WERI-Rb-1 (cell line): ENCODE measurements at regions not wholly inside any gene's neighbourhood (a gene's known extent, or its start where the extent isn't known, plus 50 kb on each side); places are given as distances from the start of the nearest gene placed in this dataset.
"Not testable (repeated sequence)": the region's sequence is repeated elsewhere in the genome, so short reads cannot be mapped to it uniquely, and the experiment has no call there.

Source experiments
- DNase-seq: peaks from one replicate; pipeline ENCODE4 v3.0.0-alpha.2; 2020
- H3K27ac ChIP-seq: fragments of 250-450 bp; sonication (Bioruptor Pico); 2 replicates; pipeline ENCODE4 v1.5.1; 2020; ENCODE audit warnings: mild to moderate bottlenecking, moderate library complexity
- H3K27me3 ChIP-seq: fragments of 250-450 bp; sonication (Bioruptor Pico); 2 replicates; pipeline ENCODE4 v1.5.1; 2021; ENCODE audit warnings: mild to moderate bottlenecking, low read depth, moderate library complexity; ENCODE audit not compliant: insufficient read depth, severe bottlenecking
- H3K36me3 ChIP-seq: fragments of 250-450 bp; sonication (Bioruptor Pico); 2 replicates; pipeline ENCODE4 v1.5.1; 2020; ENCODE audit warnings: mild to moderate bottlenecking, moderate library complexity
- H3K4me3 ChIP-seq: 2 replicates; pipeline ENCODE4 v1.5.1; 2011; ENCODE audit warnings: low read depth, mild to moderate bottlenecking, control low read depth, low read length
- H3K9me3 ChIP-seq: fragments of 250-450 bp; sonication (Bioruptor Pico); 2 replicates; pipeline ENCODE4 v1.5.1; 2021; ENCODE audit warnings: mild to moderate bottlenecking, moderate library complexity; ENCODE audit not compliant: severe bottlenecking
- TF ChIP-seq, protein P1 (sequence below): IDR thresholded peaks from 2 replicates; pipeline ENCODE4 v1.5.1; 2011; ENCODE audit warnings: low read depth, mild to moderate bottlenecking, control low read depth, inconsistent platforms, low read length

- Histone ChIP-seq H3K27ac (no peak overlapping the region), H3K27me3 (no peaks in the 10 kb centered on the region), H3K36me3 (no peaks in the 10 kb centered on the region), H3K4me3 (no peak overlapping the region), H3K9me3 (peaks cover 2% of the 10 kb centered on the region)
- DNase-seq: no peak
- TF ChIP-seq, protein P1, sequence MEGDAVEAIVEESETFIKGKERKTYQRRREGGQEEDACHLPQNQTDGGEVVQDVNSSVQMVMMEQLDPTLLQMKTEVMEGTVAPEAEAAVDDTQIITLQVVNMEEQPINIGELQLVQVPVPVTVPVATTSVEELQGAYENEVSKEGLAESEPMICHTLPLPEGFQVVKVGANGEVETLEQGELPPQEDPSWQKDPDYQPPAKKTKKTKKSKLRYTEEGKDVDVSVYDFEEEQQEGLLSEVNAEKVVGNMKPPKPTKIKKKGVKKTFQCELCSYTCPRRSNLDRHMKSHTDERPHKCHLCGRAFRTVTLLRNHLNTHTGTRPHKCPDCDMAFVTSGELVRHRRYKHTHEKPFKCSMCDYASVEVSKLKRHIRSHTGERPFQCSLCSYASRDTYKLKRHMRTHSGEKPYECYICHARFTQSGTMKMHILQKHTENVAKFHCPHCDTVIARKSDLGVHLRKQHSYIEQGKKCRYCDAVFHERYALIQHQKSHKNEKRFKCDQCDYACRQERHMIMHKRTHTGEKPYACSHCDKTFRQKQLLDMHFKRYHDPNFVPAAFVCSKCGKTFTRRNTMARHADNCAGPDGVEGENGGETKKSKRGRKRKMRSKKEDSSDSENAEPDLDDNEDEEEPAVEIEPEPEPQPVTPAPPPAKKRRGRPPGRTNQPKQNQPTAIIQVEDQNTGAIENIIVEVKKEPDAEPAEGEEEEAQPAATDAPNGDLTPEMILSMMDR: no peak
These were observed 430.6 kb downstream of the RPS24 start for GRCh38 chr10:78464118-78464855.

GRCh38 chr10:78464856-78465267 is 431.2 kb downstream of the RPS24 start:
- Histone ChIP-seq H3K4me3 (no peak overlapping the region), H3K9me3 (peaks cover 3% of the 10 kb centered on the region), H3K27me3 (no peaks in the 10 kb centered on the region), H3K27ac (no peak overlapping the region), H3K36me3 (no peaks in the 10 kb centered on the region)
- TF ChIP-seq, protein P1: no peak
- DNase-seq: no peak

DNA sequence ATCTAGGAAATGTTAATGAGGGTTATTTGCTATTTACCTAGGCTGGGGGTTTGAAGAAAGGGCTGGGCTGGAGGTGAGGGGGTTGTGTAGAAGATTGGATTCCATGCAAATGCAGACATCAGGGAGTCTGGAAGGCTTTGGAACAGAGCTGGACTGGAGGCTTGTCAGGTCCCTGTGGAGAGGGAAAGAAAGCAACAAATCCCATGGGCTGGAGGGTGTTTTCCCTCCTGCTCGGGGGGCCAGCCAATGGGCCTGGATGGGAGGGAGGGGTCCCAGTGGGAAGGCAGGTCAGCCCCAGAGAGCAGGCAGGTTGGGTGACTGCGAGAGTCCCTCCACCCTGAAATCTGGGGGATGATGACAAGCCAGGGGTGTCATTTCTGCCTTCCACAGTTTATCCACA is 431.8 kb downstream of the RPS24 start:
- no peaks in the 10 kb centered on the region for H3K36me3 ChIP-seq
- H3K27me3 ChIP-seq: no peaks in the 10 kb centered on the region
- TF ChIP-seq, protein P1: no peak
- DNase-seq: no peak
- no peak overlapping the region for H3K27ac ChIP-seq
- no peak overlapping the region for H3K4me3 ChIP-seq
- H3K9me3 ChIP-seq: peaks cover 3% of the 10 kb centered on the region

DNA sequence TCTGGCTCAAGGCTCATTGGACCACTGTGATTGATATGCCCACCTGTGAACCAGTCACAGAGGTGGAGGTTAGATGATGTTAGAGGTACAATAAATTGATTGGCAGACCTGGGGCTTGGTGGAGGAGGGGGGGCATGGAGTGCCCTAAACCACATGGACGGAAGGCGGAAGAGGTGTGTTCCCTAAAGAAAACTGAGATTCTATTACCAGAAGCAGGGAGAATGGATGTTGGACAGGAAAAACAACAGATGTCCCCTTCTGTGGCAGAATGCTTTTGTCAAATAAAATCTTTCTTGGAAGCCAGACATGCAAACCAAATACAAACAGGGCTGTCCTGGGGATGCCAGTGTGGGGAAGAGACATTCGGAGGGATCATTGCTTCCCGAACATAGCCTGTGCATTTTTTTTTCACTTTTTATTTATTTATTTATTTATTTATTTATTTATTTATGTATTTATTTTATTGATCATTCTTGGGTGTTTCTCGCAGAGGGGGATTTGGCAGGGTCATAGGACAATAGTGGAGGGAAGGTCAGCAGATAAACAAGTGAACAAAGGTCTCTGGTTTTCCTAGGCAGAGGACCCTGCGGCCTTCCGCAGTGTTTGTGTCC is 433.9 kb downstream of the RPS24 start:
- Histone ChIP-seq H3K4me3 (no peak overlapping the region), H3K27ac (no peak overlapping the region), H3K36me3 (no peaks in the 10 kb centered on the region), H3K9me3 (peaks cover 3% of the 10 kb centered on the region), H3K27me3 (no peaks in the 10 kb centered on the region)
- no peak for DNase-seq
- TF ChIP-seq, protein P1: no peak

DNA sequence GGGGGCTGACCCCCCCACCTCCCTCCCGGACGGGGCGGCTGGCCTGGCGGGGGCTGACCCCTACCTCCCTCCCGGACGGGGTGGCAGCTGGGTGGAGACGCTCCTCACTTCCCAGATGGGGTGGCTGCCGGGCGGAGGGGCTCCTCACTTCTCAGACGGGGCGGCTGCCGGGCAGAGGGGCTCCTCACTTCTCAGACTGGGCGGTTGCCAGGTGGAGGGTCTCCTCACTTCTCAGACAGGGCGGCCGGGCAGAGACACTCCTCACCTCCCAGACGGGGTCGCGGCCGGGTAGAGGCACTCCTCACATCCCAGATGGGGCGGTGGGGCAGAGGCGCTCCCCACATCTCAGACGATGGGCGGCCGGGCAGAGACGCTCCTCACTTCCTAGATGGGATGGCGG is 435.1 kb downstream of the RPS24 start:
- not testable (repeated sequence) for H3K27me3 ChIP-seq, H3K36me3 ChIP-seq, H3K27ac ChIP-seq, H3K4me3 ChIP-seq, DNase-seq, H3K9me3 ChIP-seq

DNA sequence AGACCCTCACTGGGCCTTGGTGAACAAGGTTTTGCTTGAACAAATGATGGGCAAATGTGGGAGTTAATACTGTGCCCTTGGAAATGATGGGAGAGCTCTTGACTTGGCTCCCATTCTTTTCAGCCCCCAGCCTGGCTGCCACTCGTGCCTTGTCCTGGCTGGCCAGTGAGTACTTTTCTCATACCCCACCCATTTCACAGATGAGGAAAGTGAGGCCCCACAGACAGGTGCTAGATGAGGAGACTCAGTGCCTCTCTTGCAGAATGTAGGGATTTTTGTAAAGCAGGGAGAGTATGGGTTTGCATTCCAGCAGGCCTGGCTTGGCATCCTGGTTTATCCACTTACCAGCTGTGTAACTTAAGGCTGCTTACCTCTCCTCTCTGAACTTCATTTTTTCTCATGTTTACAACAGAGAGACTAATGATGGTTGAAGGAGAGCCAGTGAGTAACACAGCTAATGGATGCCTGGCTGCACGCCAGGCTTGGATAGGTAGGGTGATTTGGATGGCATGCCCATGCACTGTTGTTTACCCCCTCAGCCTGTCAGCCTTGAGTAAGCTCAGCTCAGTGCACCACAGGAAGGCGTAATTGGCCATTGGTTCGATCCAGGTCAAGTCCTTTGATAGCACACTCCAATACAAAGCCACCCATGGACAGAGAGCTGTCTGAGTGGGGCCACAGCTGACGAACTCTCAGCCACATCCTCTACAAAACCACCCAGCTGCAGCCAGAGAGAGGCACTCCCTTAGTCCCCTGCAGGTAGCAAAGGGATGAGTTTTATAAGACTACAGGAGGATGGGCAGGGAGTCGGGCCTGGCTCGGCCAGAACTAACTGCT is 436.8 kb downstream of the RPS24 start:
- no peak for DNase-seq
- no peak overlapping the region for H3K4me3 ChIP-seq
- no peaks in the 10 kb centered on the region for H3K27me3 ChIP-seq
- H3K27ac ChIP-seq: no peak overlapping the region
- H3K36me3 ChIP-seq: no peaks in the 10 kb centered on the region
- TF ChIP-seq, protein P1: no peak
- H3K9me3 ChIP-seq: peaks cover 3% of the 10 kb centered on the region
